ENCODE measurements at regions not wholly inside any gene's neighbourhood (a gene's known extent, or its start where the extent isn't known, plus 50 kb on each side); places are given as distances from the start of the nearest gene placed in this dataset.
"Not testable (repeated sequence)": the region's sequence is repeated elsewhere in the genome, so short reads cannot be mapped to it uniquely, and the experiment has no call there.

DNA sequence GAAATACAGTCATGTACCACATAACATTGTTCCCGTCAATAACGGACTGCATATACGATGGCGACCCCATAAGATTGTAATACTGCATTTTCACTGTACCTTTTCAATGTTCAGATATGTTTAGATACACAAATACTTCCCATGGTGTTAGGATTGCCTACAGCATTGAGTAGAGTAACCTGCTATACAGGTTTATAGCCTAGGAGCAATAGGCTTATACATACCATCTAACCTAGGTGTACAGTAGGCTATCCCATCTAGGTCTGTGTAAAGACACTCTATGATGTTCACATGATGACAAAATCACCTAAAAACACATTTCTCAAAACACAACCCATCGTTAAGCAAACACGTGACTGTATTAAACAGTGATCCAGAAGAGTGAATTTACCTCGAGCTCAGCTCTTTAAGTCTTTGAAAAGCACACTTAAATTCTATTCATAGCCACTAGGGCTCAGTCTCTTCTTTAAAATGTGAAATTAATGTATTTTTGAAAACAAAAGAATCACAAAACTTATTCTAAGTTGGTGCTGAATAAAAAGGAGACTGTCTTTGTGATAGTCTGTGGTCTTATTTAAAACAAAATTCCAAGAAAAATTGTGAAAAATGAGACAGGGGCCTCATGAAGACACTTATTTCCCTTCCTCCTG is 239.1 kb upstream of the ARID2 start:
- DNase-seq (ENCODE audit: low read depth in 4 of 4, low spot score in 3 of 4): no peak

- DNase-seq (ENCODE audit: low read depth in 4 of 4, low spot score in 3 of 4): no peak
Observed at GRCh38 chr12:45494279-45494678, 235.2 kb upstream of the ARID2 start.

- no peak for DNase-seq (ENCODE audit: low read depth in 4 of 4, low spot score in 3 of 4)
Observed at GRCh38 chr12:45498645-45499044, 230.9 kb upstream of the ARID2 start.

GRCh38 chr12:45502481-45503128 is 226.9 kb upstream of the ARID2 start:
- DNase-seq (ENCODE audit: low read depth in 4 of 4, low spot score in 3 of 4): no peak

GRCh38 chr12:45503899-45504298 is 225.6 kb upstream of the ARID2 start:
- no peak for DNase-seq (ENCODE audit: low read depth in 4 of 4, low spot score in 3 of 4)

DNA sequence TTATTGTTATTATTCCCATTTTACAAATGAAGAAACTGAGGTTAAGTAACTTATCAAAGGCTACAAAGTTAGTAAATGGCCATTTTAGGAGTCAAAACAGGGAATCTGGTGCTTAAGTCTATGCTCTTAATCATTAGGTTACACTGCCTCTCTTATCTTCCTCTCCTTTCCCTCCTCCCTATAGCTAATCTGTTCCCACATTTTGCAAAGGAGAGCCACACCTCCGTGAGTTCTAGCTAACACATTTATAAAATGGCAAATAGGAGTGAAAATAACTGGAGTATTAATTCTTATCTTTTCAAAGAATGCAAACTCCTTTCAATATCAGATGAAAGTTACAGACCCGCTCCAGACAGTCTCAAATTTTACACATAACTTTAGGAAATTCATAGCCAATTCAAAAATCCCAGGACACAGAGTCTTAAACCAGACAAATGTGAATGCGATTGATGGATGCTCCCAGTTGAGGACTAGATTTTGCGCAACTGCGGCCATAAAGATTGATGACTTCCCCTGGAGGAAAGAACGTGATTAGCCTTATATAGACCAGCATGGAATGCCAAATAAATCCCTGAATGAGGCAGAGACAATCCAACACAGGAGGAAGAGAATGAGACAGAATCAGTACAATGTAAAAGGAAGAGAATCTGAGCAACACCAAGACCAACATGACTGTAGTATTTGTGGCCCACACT is 225.0 kb upstream of the ARID2 start:
- no peak for DNase-seq (ENCODE audit: low read depth in 4 of 4, low spot score in 3 of 4)

DNA sequence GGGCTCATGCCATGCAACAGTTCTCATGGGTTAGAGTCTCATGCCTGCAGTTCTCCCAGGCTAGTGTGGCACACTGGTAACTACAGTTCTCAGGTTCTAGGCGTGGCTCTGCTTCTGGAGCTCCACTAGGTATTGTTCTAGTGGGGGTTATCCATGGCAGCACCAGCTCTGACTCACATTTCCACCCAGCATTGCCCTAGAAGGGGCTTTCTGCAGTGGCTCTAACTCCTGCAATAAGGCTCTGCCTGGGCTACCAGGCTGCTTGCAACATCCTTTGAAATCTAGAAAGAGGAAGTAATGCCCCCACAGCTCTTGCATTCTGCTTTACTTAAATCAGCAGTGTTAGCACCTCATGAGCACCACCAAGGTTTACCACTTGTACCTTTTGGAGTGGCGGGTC is 220.3 kb upstream of the ARID2 start:
- no peak for DNase-seq (ENCODE audit: low read depth in 4 of 4, low spot score in 3 of 4)

DNA sequence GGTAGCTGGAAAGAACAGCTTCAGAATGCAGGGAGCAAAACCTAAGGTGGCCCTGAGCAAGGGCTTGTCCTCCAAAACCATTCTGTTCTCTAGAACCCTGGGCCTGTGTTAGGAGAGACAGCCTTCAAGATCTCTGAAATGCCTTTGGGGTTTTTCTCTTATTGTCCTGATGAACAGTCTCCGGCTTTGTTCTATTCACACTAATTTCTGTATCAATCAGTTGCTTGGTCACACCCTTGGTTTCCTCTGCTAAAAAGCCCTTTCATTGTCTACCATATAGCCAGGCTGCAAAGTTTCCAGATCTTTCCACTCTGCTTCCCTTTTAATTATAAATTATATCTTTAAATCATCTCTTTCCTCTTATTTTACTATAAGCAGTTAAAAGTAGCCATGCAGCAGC is 219.9 kb upstream of the ARID2 start:
- no peak for DNase-seq (ENCODE audit: low read depth in 4 of 4, low spot score in 3 of 4)

GRCh38 chr12:45517381-45517780 is 212.1 kb upstream of the ARID2 start:
- no peak for DNase-seq (ENCODE audit: low read depth in 4 of 4, low spot score in 3 of 4)

DNA sequence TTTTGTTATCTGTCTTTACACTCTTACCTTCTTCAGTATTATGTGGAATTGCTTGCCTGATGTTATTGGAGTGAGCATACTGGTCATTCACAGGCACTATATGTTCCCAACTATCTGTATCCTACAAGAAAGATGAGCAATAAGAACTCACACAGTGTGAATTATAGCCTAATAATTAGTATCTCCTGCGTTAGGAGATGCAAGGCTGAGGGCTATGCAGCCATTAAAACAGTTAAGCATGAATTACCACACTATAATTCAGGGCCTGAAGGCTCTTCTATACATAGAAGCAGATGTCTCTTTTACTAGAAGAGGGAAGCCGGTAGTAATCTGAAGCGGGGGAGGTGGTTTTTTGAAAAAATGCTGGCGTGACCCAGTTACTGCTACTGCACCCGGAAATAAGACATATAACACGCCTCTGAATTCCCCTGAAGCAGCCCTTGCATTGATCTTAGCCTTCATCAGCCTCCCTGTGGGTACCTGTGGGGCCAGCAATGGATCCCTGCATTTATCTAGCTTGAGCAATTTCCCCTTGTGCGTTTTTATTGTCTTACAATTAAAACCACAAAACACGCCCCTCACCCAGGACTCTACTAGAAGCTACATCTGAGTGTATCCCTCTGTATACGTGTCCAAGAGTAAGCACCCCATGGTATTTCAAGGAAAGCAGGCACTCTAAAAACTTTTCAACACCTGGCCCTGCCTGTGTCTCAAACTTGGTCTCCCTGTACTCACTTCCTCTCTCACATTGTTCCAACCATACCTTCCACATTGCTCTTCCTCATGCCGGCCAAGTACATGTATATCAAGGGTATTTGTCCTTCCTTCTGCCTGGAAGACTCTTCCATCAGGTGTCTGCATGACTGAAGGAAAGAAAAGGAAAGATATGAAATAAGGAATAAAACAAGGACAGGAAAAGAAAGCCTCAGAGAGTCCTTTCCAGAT is 210.9 kb upstream of the ARID2 start:
- peak in 2 of 4 donors; percentile 9 to 10 for DNase-seq (ENCODE audit: low read depth in 4 of 4, low spot score in 3 of 4)

DNA sequence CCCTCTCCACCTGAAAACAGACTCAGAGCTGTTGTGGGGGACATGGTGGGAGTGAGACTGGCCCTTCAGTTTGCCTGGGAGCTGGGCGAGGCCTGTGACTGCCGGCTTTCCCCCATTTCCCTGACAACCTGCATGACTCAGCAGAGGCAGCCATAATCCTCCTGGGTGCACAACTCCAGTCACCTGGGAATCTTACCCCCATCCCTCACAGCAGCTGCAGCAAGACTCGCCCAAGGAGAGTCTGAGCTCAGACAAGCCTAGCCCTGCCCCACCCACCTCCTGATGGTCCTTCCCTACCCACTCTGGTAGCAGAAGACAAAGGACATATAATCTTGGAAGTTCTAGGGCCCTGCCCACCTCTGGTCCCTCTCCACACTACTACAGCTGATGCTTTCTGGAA is 207.3 kb upstream of the ARID2 start:
- no peak for DNase-seq (ENCODE audit: low read depth in 4 of 4, low spot score in 3 of 4)

GRCh38 chr12:45526823-45527222 is 202.7 kb upstream of the ARID2 start:
- DNase-seq (ENCODE audit: low read depth in 4 of 4, low spot score in 3 of 4): not testable (repeated sequence)

DNA sequence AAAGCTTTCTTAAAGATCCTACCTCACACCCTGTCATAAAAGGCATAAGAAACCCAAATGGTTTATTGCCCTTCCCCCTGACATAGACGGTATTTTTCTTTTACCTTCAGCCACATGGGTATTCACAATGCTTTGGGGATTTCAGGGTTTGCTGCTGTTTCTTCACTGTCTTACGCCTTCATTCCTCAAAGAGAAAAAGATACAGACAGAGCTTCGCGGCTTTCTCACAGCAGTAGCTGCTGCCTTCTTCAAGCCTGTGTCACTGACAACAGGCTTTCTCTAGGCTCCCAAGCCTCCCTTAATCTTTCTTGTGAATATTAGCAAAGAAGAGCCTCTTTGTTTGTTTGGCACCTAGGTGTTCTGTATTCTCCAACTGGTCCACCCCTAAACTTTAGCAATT is 197.4 kb upstream of the ARID2 start:
- no peak for DNase-seq (ENCODE audit: low read depth in 4 of 4, low spot score in 3 of 4)

DNA sequence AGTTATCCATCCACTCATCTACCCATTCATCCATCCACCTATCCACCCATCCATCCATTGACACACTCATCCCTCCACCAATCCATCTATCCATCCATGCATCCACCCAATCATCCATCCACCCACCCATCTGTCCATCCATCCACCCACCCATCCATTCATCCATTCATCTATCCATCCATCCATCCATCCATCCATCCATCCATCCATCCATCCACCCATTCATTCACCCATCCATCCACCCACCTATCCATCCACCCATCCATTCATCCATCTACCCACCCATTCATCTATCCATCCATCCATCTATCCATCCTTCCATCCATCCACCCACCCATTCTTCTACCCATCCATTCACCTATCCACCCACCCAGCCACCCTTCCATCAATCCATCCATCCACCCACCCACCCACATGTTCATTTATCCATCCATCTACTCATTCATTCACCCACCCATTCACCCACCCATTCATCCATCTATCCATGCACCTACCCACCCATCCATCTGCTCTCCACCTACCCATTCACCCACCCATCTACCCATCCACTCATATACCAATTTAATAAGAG is 193.8 kb upstream of the ARID2 start:
- DNase-seq (ENCODE audit: low read depth in 4 of 4, low spot score in 3 of 4): no peak

DNA sequence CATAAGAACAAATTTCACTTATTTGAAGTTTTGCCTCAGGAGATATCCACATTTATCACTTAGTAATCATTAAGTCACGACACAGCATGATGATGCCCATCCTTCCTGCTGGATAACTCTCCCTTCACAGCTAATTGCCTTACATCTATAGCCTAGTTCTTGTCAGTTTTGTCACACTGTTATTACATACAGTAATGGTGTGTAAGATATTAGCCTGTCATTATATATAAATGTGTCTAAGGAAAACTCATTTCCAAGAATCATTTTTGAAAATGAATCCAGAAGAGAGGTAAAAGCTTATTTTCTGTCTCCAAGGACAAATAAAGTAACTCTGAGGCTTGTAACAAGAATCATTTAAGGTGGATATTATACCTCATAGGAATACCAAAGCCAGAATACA is 193.2 kb upstream of the ARID2 start:
- DNase-seq (ENCODE audit: low read depth in 4 of 4, low spot score in 3 of 4): no peak

- no peak for DNase-seq (ENCODE audit: low read depth in 4 of 4, low spot score in 3 of 4)
Observed at GRCh38 chr12:45540661-45541341, 188.7 kb upstream of the ARID2 start.

DNA sequence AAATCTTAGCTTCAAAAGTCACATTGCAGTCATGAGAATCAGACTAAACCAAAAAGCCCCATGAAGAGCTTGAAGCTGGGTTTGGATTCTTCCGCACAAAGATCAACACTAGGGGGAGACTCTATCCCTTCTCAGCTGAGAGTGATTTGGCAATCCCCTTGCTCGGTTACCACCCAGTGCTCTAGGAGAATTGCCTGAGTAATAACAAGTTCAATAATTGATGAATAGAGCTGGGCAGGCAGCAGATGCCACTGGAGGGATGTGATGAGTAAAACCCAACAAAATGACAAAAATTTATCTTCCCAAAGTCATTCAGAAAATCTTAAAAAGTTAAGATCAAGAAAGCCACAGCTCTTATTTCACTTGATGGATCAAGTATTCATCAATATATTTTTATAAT is 185.6 kb upstream of the ARID2 start:
- DNase-seq (ENCODE audit: low read depth in 4 of 4, low spot score in 3 of 4): peak; percentile 39 to 63 (median 48)

GRCh38 chr12:45546545-45546944 is 183.0 kb upstream of the ARID2 start:
- no peak for DNase-seq (ENCODE audit: low read depth in 4 of 4, low spot score in 3 of 4)

- no peak for DNase-seq (ENCODE audit: low read depth in 4 of 4, low spot score in 3 of 4)
Observed at GRCh38 chr12:45547132-45547531, 182.4 kb upstream of the ARID2 start.

DNA sequence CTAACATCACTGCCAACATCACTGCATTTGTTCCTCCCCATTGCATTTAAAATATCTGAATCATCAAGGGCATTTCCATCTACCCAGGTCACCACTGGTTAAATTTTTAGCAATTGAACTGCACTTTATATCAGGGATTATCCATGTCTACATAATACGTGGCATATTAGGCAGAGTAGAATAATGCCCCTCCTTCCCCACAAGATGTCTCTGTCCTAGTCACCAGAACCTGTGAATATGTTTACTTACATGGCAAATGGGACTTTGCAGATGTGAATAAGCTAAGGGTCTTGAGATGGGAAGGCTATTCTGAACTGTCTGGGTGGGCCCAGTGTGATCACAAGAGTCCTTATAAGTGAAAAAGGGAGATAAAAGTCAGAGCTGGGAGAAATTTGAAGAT is 181.7 kb upstream of the ARID2 start:
- DNase-seq (ENCODE audit: low read depth in 4 of 4, low spot score in 3 of 4): no peak

All from left renal pelvis (tissue), 4 donors.